Activated T-helper 1 cell treated with Interleukin-2 at 50 U/mL for 16 hours (primary cell): ENCODE measurements at regions not wholly inside any gene's neighbourhood (a gene's known extent, or its start where the extent isn't known, plus 50 kb on each side); places are given as distances from the start of the nearest gene placed in this dataset.

Experiments
- DNase-seq: peaks from one replicate; pipeline ENCODE4 v3.0.0-alpha.2; 2020; ENCODE audit warnings: low read depth

GRCh38 chr17:72390675-72391508 is 270.1 kb downstream of the SOX9 start:
- DNase-seq = no peak

GRCh38 chr17:72392056-72393010 is 271.5 kb downstream of the SOX9 start:
- no peak for DNase-seq

- DNase-seq = no peak
These were observed 272.7 kb downstream of the SOX9 start for GRCh38 chr17:72393553-72393952.

DNA sequence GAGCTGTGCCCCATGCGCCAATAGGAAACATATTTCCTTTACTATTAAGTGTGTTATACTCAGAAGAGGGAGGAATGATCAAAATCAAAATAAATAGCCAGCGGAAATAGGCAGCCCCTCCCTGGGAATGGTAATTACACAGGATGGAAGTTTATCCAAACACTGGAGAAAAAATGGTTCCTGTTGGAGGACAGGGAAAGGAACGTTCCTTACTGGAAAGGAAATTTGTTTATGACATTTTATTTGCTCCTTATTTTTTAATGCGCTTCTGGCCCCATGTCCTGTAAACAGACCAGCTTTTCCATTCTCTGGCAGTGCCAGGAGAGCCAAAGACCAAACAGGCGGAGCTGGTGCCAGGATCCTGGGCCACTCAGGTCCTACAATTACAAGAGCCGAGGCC is 273.7 kb downstream of the SOX9 start:
- no peak for DNase-seq

- DNase-seq = no peak
These were observed 275.3 kb downstream of the SOX9 start for GRCh38 chr17:72396121-72396520.

DNA sequence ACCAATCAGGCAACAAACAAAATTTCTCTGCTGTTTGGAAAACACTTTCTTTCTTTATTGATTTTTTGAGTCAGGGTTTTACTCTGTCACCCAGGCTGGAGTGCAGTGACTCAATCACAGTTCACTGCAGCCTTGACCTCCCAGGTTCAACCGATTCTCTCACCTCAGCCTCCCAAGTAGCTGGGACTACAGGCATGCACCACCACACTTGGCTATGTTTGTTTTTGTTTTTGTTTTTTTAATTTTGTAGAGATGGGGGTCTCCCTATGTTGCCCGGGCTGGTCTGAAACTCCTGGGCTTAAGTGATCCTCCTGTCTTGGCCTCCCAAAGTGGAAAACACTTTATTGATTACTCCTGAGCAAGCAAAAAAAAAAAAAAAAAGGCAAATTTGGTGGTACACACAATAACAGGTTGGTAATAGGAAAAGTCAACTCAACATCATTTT is 276.4 kb downstream of the SOX9 start:
- DNase-seq = no peak

GRCh38 chr17:72397687-72398086 is 276.9 kb downstream of the SOX9 start:
- DNase-seq = no peak

GRCh38 chr17:72399023-72399607 is 278.3 kb downstream of the SOX9 start:
- DNase-seq = no peak

GRCh38 chr17:72399608-72400487 is 279.0 kb downstream of the SOX9 start:
- no peak for DNase-seq

- no peak for DNase-seq
These were observed 279.6 kb downstream of the SOX9 start for GRCh38 chr17:72400488-72400827.

GRCh38 chr17:72400863-72401262 is 280.0 kb downstream of the SOX9 start:
- DNase-seq = no peak

DNA sequence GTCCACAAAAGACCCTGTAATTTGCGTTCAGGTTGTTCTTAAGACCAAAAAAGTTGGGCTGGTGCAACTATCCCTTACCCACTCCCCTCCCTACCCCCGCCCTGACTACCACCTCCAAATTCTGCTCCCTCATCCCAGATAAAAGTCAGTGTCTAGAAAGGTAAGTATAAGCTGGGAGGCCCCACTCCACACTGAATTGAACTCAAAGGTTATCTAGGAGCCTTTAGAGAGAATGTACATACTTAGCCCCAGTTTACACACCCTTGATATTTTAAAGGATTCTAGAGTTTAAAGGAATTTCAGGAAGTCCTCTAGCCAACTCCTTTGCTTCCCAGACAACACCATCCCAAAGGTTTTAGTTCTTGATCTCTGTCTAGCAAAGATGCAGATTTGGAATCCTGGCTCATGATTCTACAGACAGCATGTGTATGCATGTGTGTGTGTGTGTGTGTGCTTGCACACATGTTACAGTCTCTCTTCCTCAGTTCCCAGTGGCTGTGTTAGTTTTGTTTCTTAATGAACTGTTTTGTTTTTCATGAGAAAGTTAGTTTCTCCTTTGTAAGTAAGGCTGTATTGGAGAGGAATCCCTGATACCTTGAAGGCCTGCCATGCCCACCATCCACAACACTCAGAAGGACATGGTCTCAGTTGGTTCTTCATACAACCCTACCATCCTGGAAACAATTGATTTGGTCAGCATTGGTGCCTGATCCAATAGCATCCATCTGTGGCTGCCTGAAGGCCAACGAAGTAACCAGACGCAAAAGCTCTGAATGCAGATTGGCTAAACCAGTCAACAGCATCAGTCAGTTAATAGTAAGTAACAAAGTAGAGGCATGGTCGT is 281.3 kb downstream of the SOX9 start:
- no peak for DNase-seq

DNA sequence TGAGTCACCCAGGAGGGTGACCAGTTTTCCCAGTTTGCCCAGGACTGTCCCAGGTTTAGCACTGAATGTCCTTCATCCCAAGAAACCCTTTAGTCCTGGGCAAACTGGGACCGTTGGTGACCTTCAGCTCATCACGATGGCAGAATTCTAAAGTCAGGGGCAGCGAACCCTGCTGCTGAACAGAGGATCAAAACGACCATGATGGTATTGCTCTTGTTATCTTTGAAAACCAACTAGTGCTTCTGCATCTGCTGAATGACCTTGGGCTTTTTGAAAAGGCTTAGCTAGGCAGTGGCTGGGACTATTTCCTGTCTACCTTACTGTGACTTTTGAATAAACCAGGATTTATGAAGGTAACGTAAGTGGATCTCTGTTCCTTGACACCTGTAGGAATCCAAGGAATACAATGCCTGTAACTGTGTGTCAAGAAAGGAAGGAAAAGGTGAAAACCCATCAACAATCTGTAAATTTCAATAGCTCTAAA is 281.9 kb downstream of the SOX9 start:
- DNase-seq = no peak

DNA sequence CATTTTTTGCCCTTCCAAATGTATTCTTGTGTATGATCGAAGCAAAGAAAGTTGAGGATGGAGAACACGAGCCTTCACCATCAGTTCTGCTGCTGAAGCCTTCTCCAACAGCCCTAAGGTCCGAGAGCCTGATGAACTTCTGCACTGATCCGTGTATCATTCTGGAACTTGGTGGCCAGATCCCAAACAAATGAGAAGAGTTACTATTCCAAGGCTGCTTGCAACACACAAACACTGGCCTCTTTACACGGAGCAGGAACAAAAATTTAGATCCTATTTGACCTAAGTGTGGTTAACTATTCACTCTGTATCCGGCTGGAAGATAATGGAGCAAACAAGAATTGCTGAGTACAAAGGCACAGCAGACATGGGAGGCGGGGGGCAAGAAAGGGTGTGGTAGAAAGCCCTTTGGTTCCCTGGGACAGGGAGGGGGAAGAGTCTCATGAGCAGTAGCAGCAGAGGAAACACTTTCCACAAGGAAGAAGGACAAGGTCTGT is 282.9 kb downstream of the SOX9 start:
- DNase-seq = no peak

DNA sequence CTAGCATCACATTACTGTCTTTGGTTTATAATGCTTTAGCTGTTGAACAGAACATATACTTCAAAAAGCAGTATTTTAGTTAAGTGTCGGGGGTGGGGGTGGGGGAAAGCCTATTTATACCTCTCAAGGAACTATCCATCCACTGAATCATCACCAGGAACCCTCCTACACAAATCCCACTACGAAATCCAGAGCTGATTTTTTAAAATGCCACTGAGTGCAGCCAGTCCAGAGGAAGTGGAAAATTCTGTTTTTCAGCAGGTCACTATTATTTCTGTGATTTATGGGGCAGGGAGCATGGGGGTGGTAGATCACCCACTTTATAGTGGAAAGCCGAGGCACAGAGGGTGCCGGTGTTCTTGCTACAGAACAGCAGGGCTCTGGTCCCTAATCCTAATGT is 284.1 kb downstream of the SOX9 start:
- DNase-seq = no peak

- no peak for DNase-seq
These were observed 284.9 kb downstream of the SOX9 start for GRCh38 chr17:72405662-72406230.

DNA sequence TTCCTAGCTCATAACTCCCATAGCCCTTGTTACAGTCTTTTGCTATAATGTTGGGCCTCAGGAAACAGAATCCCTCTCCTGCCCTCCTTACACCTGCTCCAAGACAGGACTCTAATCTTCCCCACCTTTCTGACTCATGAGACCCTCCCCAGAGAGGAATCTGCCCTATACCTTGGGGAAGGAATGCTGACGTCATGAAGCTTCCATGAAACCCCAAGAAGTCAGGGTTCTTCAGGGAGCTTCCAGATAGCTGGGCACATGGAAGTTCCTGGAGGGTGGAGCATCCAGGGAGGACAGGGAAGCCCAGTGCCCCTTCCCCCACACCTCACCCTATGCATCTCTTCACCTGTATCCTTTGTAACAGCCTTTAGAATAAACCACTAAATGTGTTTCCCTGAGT is 285.7 kb downstream of the SOX9 start:
- no peak for DNase-seq

GRCh38 chr17:72407336-72407909 is 286.6 kb downstream of the SOX9 start:
- DNase-seq = no peak

- no peak for DNase-seq
These were observed 287.1 kb downstream of the SOX9 start for GRCh38 chr17:72407931-72408330.

GRCh38 chr17:72408641-72409040 is 287.8 kb downstream of the SOX9 start:
- DNase-seq = no peak
